LNCAP (cell line): ENCODE measurements at regions not wholly inside any gene's neighbourhood (a gene's known extent, or its start where the extent isn't known, plus 50 kb on each side); places are given as distances from the start of the nearest gene placed in this dataset.

Source experiments
- TF ChIP-seq, protein P1 (sequence below): fragments of 450-650 bp; IDR thresholded peaks from 2 replicates; pipeline ENCODE4 v1.5.1; 2017; ENCODE audit warnings: mild to moderate bottlenecking

DNA sequence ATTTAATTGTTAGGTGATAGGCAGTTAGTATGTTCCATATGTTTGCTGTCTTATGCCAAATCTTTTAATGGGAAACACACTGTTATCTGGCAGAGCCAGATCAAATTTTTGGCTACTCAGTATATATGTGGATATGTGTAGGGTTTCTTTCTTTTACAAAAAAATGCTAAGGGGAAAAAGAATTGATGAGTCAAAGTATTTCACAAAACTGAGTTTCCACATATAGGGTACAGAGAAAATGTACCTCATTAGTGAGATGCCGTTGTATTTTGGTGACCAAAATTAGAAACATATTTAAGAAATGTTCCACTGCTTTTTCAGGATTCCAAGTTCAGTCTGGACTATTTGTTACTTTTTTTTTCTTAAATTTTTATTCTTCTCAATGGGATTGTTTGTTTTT, 201.2 kb upstream of the PTGFR start:
- TF ChIP-seq, protein P1, sequence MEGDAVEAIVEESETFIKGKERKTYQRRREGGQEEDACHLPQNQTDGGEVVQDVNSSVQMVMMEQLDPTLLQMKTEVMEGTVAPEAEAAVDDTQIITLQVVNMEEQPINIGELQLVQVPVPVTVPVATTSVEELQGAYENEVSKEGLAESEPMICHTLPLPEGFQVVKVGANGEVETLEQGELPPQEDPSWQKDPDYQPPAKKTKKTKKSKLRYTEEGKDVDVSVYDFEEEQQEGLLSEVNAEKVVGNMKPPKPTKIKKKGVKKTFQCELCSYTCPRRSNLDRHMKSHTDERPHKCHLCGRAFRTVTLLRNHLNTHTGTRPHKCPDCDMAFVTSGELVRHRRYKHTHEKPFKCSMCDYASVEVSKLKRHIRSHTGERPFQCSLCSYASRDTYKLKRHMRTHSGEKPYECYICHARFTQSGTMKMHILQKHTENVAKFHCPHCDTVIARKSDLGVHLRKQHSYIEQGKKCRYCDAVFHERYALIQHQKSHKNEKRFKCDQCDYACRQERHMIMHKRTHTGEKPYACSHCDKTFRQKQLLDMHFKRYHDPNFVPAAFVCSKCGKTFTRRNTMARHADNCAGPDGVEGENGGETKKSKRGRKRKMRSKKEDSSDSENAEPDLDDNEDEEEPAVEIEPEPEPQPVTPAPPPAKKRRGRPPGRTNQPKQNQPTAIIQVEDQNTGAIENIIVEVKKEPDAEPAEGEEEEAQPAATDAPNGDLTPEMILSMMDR: no peak

DNA sequence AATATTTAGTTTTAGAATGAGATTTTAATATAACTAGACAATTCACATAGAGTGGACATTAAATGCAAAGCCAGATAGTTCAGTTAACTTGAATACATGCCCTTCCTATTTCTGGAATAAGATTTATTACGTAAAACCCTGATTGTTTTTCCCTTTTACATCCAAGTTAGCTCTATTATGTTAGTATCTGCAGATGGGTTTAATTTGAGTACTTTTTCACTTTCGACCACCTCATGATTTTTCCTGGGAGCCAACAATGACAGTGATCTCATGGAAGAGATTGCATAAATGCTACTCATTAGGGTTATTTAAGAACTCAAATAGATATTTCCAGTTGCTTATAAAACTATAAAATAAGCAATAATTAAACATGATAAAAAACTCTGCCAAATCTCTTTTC, 199.4 kb upstream of the PTGFR start:
- TF ChIP-seq, protein P1: no peak

GRCh38 chr1:78291872-78292271, 198.9 kb upstream of the PTGFR start:
- TF ChIP-seq, protein P1: no peak

DNA sequence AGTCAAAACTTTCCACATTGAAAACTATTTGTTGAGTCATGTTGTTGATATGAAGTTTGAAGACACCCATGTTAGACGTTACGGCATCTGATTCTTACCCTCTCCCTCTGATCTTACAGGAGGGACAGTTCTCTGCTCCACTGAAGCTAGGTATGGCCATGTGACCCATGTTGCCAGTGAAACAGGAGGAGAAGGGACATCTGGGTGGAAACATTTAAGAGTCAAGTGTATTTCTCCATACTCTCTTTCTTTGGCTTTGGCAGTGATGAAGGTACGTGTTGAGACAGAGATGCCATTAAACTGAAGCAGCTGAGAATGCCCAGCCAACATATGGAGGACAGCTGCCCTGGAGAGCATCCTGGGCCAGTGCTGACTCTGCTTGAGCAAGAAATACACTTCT, 198.4 kb upstream of the PTGFR start:
- TF ChIP-seq, protein P1: no peak

- TF ChIP-seq, protein P1: no peak
Measured at GRCh38 chr1:78297836-78298235, 192.9 kb upstream of the PTGFR start.

DNA sequence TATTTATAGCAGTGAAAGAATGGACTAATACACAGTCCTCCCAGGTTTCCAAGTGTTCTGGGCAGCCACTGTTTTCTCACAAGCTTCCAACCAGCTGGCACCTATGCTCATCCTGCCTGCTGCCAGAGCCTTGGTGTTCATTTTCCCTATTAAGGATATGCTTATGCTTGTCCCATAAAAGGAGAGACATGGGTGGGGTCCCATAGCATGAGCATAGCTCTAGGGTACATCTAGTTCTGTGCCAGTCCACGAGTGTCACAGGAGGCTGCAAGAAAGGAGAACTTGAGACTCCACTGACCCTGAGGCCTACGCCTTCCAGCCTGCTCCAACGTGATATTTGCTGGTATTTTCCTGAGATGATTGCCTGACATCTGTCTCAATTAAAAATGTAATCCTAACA, 192.4 kb upstream of the PTGFR start:
- TF ChIP-seq, protein P1: no peak

- TF ChIP-seq, protein P1: no peak
Measured at GRCh38 chr1:78301141-78301540, 189.6 kb upstream of the PTGFR start.

- TF ChIP-seq, protein P1: no peak
Measured at GRCh38 chr1:78303620-78304019, 187.2 kb upstream of the PTGFR start.
